Breast epithelium (tissue), 3 donors: ENCODE measurements at regions not wholly inside any gene's neighbourhood (a gene's known extent, or its start where the extent isn't known, plus 50 kb on each side); places are given as distances from the start of the nearest gene placed in this dataset.

ENCODE experiments used
- CTCF ChIP-seq, 3 donors: fragments of 450-650 bp; IDR thresholded peaks; one replicate each; pipeline ENCODE4 v1.5.1; 2016 to 2017; ENCODE audit warnings: antibody characterized with exemption in 3 of 3, mild to moderate bottlenecking in 3 of 3, moderate library complexity in 3 of 3
- POLR2A ChIP-seq: fragments of 450-650 bp; IDR thresholded peaks from one replicate; pipeline ENCODE4 v1.6.1; 2016; ENCODE audit warnings: antibody characterized with exemption, mild to moderate bottlenecking, moderate library complexity
- POLR2AphosphoS5 ChIP-seq, 3 donors: sonication (generic); formaldehyde crosslinking; IDR thresholded peaks; one replicate each; pipeline ENCODE4 v1.6.1; 2017; ENCODE audit warnings: antibody characterized with exemption in 3 of 3

- TF ChIP-seq CTCF (IDR thresholded peaks at IDR 0.05) (no peak), POLR2A (no peak), POLR2AphosphoS5 (IDR thresholded peaks at IDR 0.05) (no peak)
These were observed 190.3 kb upstream of the KLHL4 start for GRCh38 chrX:87327267-87327666.
